ENCODE measurements at regions not wholly inside any gene's neighbourhood (a gene's known extent, or its start where the extent isn't known, plus 50 kb on each side); places are given as distances from the start of the nearest gene placed in this dataset.

DNA sequence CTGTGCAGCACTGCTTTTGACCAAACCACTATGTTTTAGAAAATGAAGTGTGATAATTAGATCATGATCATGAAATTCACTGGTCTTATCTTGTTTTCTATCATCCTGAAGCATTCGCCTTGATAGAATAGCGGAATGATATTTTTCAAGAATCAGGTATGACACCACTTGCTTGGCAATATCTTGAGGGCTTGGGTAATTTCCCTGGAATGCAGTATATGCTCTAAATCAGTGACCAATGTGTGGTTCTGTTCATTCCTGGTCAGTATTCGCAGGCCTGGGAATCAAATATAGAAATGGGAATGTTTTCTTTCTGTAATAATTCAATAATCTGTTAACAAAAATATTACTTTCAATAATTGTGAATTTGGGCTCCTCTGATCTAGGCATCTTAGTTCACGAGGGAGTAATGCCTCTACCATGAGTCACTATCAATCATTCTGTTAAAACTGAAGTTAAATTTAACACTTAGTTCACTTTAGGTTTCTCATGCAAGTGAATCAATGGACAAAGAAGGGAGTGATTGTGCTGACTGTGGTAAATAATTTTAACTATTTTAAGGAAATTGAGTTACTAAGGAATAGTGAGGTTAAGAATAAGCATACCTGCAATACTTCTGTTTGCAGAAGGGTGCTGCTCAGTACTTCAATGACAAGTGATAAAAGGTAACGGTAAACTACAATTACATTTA is 137.9 kb downstream of the PCDH20 start:
- Histone ChIP-seq H3K79me2 (ENCODE audit: insufficient read depth, low read depth, low read length) (no peaks in the 10 kb centered on the region), H3K4me1 (ENCODE audit: insufficient read depth, low read length, poor library complexity, severe bottlenecking) (no peaks in the 10 kb centered on the region), H3K36me3 (ENCODE audit: insufficient read depth, low read length) (no peaks in the 10 kb centered on the region), H3K27ac (ENCODE audit: low read depth, low read length, poor library complexity, severe bottlenecking) (no peak overlapping the region), H2AFZ (ENCODE audit: low read length) (no peak overlapping the region), H3K4me2 (ENCODE audit: low read length) (no peak overlapping the region), H3K4me3 (ENCODE audit: low read depth, low read length, poor library complexity, severe bottlenecking) (no peak overlapping the region), H3K9me3 (ENCODE audit: low read length) (no peaks in the 10 kb centered on the region), H3K9me2 (ENCODE audit: insufficient read depth, low read length) (no peaks in the 10 kb centered on the region), H4K20me1 (ENCODE audit: insufficient read depth, low read length) (no peaks in the 10 kb centered on the region; the same call in 1 of the 2 replicates)
- BruUV-seq (replicated peaks), result no TSS peak
- no peak for DNase-seq (ENCODE audit: low spot score)
- CTCF ChIA-PET (ENCODE audit: unreplicated experiment), result no interaction called here
- POLR2A ChIA-PET, result no interaction called here
- intact Hi-C loops (cut with micrococcal nuclease; ENCODE audit: unreplicated experiment), result no loop called here
- no peak for TF ChIP-seq EZH2phosphoT487 (IDR thresholded peaks at IDR 0.05; ENCODE audit: borderline replicate concordance, low read depth, low read length)
- TF ChIP-seq, protein P1, sequence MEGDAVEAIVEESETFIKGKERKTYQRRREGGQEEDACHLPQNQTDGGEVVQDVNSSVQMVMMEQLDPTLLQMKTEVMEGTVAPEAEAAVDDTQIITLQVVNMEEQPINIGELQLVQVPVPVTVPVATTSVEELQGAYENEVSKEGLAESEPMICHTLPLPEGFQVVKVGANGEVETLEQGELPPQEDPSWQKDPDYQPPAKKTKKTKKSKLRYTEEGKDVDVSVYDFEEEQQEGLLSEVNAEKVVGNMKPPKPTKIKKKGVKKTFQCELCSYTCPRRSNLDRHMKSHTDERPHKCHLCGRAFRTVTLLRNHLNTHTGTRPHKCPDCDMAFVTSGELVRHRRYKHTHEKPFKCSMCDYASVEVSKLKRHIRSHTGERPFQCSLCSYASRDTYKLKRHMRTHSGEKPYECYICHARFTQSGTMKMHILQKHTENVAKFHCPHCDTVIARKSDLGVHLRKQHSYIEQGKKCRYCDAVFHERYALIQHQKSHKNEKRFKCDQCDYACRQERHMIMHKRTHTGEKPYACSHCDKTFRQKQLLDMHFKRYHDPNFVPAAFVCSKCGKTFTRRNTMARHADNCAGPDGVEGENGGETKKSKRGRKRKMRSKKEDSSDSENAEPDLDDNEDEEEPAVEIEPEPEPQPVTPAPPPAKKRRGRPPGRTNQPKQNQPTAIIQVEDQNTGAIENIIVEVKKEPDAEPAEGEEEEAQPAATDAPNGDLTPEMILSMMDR (conservative IDR thresholded peaks at IDR 0.05; ENCODE audit: low read length), result no peak

- Histone ChIP-seq H3K27ac (ENCODE audit: low read depth, low read length, poor library complexity, severe bottlenecking) (no peak overlapping the region), H3K4me3 (ENCODE audit: low read depth, low read length, poor library complexity, severe bottlenecking) (no peak overlapping the region), H3K9me2 (ENCODE audit: insufficient read depth, low read length) (no peaks in the 10 kb centered on the region), H3K79me2 (ENCODE audit: insufficient read depth, low read depth, low read length) (no peaks in the 10 kb centered on the region), H3K4me2 (ENCODE audit: low read length) (no peak overlapping the region), H3K36me3 (ENCODE audit: insufficient read depth, low read length) (no peaks in the 10 kb centered on the region), H2AFZ (ENCODE audit: low read length) (no peak overlapping the region), H3K9me3 (ENCODE audit: low read length) (no peaks in the 10 kb centered on the region), H4K20me1 (ENCODE audit: insufficient read depth, low read length) (no peaks in the 10 kb centered on the region; the same call in 1 of the 2 replicates), H3K4me1 (ENCODE audit: insufficient read depth, low read length, poor library complexity, severe bottlenecking) (no peaks in the 10 kb centered on the region)
- ChIA-PET POLR2A (no interaction called here), CTCF (ENCODE audit: unreplicated experiment) (no interaction called here)
- no peak for DNase-seq (ENCODE audit: low spot score)
- no TSS peak for BruUV-seq (replicated peaks)
- intact Hi-C loops (cut with micrococcal nuclease; ENCODE audit: unreplicated experiment), result no loop called here
- no peak for TF ChIP-seq EZH2phosphoT487 (IDR thresholded peaks at IDR 0.05; ENCODE audit: borderline replicate concordance, low read depth, low read length)
- TF ChIP-seq, protein P1 (conservative IDR thresholded peaks at IDR 0.05; ENCODE audit: low read length), result no peak
Measured at GRCh38 chr13:61277088-61277487, 138.6 kb downstream of the PCDH20 start.

- Histone ChIP-seq H3K9me3 (ENCODE audit: low read length) (no peaks in the 10 kb centered on the region), H3K27ac (ENCODE audit: low read depth, low read length, poor library complexity, severe bottlenecking) (no peak overlapping the region), H3K79me2 (ENCODE audit: insufficient read depth, low read depth, low read length) (no peaks in the 10 kb centered on the region), H2AFZ (ENCODE audit: low read length) (no peak overlapping the region), H4K20me1 (ENCODE audit: insufficient read depth, low read length) (no peaks in the 10 kb centered on the region; the same call in 1 of the 2 replicates), H3K4me2 (ENCODE audit: low read length) (no peak overlapping the region), H3K4me3 (ENCODE audit: low read depth, low read length, poor library complexity, severe bottlenecking) (no peak overlapping the region), H3K36me3 (ENCODE audit: insufficient read depth, low read length) (no peaks in the 10 kb centered on the region), H3K9me2 (ENCODE audit: insufficient read depth, low read length) (no peaks in the 10 kb centered on the region), H3K4me1 (ENCODE audit: insufficient read depth, low read length, poor library complexity, severe bottlenecking) (no peaks in the 10 kb centered on the region)
- no peak for DNase-seq (ENCODE audit: low spot score)
- CTCF ChIA-PET (ENCODE audit: unreplicated experiment), result no interaction called here
- no TSS peak for BruUV-seq (replicated peaks)
- no peak for TF ChIP-seq EZH2phosphoT487 (IDR thresholded peaks at IDR 0.05; ENCODE audit: borderline replicate concordance, low read depth, low read length)
- TF ChIP-seq, protein P1 (conservative IDR thresholded peaks at IDR 0.05; ENCODE audit: low read length), result no peak
- intact Hi-C loops (cut with micrococcal nuclease; ENCODE audit: unreplicated experiment), result no loop called here
- POLR2A ChIA-PET, result no interaction called here
Measured at GRCh38 chr13:61276401-61276800, 139.2 kb downstream of the PCDH20 start.
